ENCODE measurements at regions not wholly inside any gene's neighbourhood (a gene's known extent, or its start where the extent isn't known, plus 50 kb on each side); places are given as distances from the start of the nearest gene placed in this dataset.
"Not testable (repeated sequence)": the region's sequence is repeated elsewhere in the genome, so short reads cannot be mapped to it uniquely, and the experiment has no call there.

GRCh38 chr2:208781166-208781565 is 374.6 kb downstream of the PTH2R start:
- TF ChIP-seq CTCF (IDR thresholded peaks at IDR 0.05) = no peak
- Histone ChIP-seq H3K4me1 (no peaks in the 10 kb centered on the region), H3K27ac (no peak overlapping the region), H3K36me3 (no peaks in the 10 kb centered on the region), H3K9me3 (no peaks in the 10 kb centered on the region), H3K27me3 (ENCODE audit: low read depth) (no peaks in the 10 kb centered on the region), H3K4me3 (no peak overlapping the region)
- ATAC-seq (no peak), DNase-seq (no peak)
- intact Hi-C loops (cut with DNase I) = no loop called here

- intact Hi-C loops (cut with DNase I) = no loop called here
- H3K27me3 ChIP-seq (ENCODE audit: low read depth) = no peaks in the 10 kb centered on the region
- H3K9me3 ChIP-seq = no peaks in the 10 kb centered on the region
- no peaks in the 10 kb centered on the region for H3K36me3 ChIP-seq
- no peak overlapping the region for H3K4me3 ChIP-seq
- no peaks in the 10 kb centered on the region for H3K4me1 ChIP-seq
- TF ChIP-seq CTCF (IDR thresholded peaks at IDR 0.05) = no peak
- ATAC-seq (no peak), DNase-seq (no peak)
- no peak overlapping the region for H3K27ac ChIP-seq
These were observed 375.5 kb downstream of the PTH2R start for GRCh38 chr2:208782097-208782496.

GRCh38 chr2:208783184-208783583 is 376.6 kb downstream of the PTH2R start:
- H3K27ac ChIP-seq = no peak overlapping the region
- no peak overlapping the region for H3K4me3 ChIP-seq
- H3K36me3 ChIP-seq = no peaks in the 10 kb centered on the region
- no peaks in the 10 kb centered on the region for H3K27me3 ChIP-seq (ENCODE audit: low read depth)
- H3K4me1 ChIP-seq = no peaks in the 10 kb centered on the region
- no peak for ATAC-seq
- H3K9me3 ChIP-seq = no peaks in the 10 kb centered on the region
- no peak for DNase-seq
- intact Hi-C loops (cut with DNase I) = no loop called here
- no peak for TF ChIP-seq CTCF (IDR thresholded peaks at IDR 0.05)

GRCh38 chr2:208784774-208785173 is 378.2 kb downstream of the PTH2R start:
- DNase-seq = not testable (repeated sequence)

GRCh38 chr2:208791257-208791656 is 384.7 kb downstream of the PTH2R start:
- no peaks in the 10 kb centered on the region for H3K9me3 ChIP-seq
- intact Hi-C loops (cut with DNase I) = no loop called here
- H3K4me1 ChIP-seq = no peaks in the 10 kb centered on the region
- DNase-seq (no peak), ATAC-seq (no peak)
- no peaks in the 10 kb centered on the region for H3K27me3 ChIP-seq (ENCODE audit: low read depth)
- no peak for TF ChIP-seq CTCF (IDR thresholded peaks at IDR 0.05)
- no peaks in the 10 kb centered on the region for H3K36me3 ChIP-seq
- H3K4me3 ChIP-seq = no peak overlapping the region
- H3K27ac ChIP-seq = no peak overlapping the region

More at GRCh38 chr2:208784774-208785173, 378.2 kb downstream of the PTH2R start:
- H3K27ac ChIP-seq; intact Hi-C loops (cut with DNase I); H3K27me3 ChIP-seq (ENCODE audit: low read depth); H3K4me3 ChIP-seq; ATAC-seq; H3K4me1 ChIP-seq; H3K9me3 ChIP-seq; H3K36me3 ChIP-seq: not testable (repeated sequence)

GRCh38 chr2:208792766-208793165 is 386.2 kb downstream of the PTH2R start:
- TF ChIP-seq CTCF (IDR thresholded peaks at IDR 0.05) = no peak
- H3K36me3 ChIP-seq = no peaks in the 10 kb centered on the region
- no peak for DNase-seq
- ATAC-seq = no peak
- H3K9me3 ChIP-seq = no peaks in the 10 kb centered on the region
- H3K4me1 ChIP-seq = no peaks in the 10 kb centered on the region
- no peak overlapping the region for H3K27ac ChIP-seq
- intact Hi-C loops (cut with DNase I) = no loop called here
- H3K4me3 ChIP-seq = no peak overlapping the region
- no peaks in the 10 kb centered on the region for H3K27me3 ChIP-seq (ENCODE audit: low read depth)
